AG09319 (cell line): ENCODE measurements at regions not wholly inside any gene's neighbourhood (a gene's known extent, or its start where the extent isn't known, plus 50 kb on each side); places are given as distances from the start of the nearest gene placed in this dataset.
"Not testable (repeated sequence)": the region's sequence is repeated elsewhere in the genome, so short reads cannot be mapped to it uniquely, and the experiment has no call there.

Experiments used
- DNase-seq: peaks from one replicate; pipeline ENCODE4 v3.0.0-alpha.2; 2010; ENCODE audit warnings: low read depth; ENCODE audit errors: extremely low read depth
- CTCF ChIP-seq: IDR thresholded peaks from 2 replicates; pipeline ENCODE4 v1.5.1; 2011; ENCODE audit warnings: low read depth, mild to moderate bottlenecking, inconsistent platforms, low read length, moderate library complexity

DNA sequence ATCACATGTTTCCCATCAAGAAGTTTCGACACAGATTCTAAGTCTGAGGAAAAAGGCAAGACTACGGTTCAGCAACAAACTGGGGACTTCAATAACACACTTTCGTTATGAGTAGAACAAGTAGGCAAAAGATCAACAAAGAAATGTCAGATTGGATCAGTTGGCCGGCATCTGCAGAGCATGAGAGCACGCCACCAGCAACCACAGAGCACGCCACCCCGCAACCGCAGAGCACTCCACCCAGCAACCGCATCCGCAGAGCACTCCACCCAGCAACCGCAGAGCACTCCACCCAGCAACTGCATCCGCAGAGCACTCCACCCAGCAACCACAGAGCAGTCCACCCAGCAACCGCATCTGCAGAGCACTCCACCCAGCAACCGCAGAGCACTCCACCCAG lies 89.7 kb upstream of the FAM20C start:
- DNase-seq = peak; percentile 79
- TF ChIP-seq CTCF = no peak

DNA sequence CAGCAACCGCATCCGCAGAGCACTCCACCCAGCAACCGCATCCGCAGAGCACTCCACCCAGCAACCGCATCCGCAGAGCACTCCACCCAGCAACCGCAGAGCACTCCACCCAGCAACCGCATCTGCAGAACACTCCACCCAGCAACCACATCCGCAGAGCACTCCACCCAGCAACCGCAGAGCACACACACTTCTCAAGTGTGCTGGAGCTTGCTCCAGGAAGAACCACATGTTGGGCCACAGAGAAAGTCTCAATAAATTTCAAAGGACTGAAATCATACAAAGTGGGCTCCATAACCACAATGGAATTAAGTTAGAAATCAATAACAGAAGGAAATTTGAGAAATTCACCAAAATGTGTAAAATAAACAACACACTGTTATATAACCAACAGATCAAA lies 88.4 kb upstream of the FAM20C start:
- DNase-seq = not testable (repeated sequence)

DNA sequence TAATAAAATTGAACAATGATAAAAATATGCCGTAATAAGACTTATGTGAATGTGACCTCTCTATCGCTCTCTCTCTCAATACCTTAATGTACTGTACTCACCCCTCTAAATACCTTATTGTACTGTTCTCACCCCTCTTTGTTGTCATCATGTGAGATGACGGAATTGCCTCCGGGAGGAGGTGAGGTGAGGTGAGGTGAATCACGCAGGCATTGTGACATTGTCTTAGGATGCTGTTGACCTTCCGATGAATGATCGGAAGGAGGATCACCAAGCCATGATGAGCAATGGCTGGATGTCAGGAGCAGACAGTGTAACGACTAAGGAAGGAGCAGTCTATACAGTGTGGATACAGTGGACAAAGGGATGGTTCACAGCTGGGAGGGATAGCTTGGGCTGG lies 87.4 kb upstream of the FAM20C start:
- no peak for TF ChIP-seq CTCF

DNA sequence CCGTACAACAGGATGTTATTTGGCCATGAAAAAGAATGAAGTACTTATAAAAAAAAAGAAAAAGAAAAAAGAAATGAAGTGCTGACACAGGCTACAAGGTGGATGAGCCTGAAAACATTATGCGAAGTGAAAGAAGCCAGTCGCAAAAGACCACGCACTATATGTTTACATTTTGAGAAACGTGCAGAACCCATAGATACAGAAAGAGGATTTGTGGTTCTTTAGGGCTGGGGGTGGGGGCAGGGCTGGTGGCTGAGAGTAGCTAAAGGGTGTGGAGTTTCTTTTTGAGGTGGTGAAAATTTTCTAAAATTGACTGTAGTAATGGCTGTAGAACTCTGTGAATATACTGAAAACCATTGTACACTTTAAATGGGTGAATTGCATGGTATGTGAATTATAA lies 86.0 kb upstream of the FAM20C start:
- TF ChIP-seq CTCF = no peak
- no peak for DNase-seq

More for the DNA sequence above, 87.4 kb upstream of the FAM20C start:
- DNase-seq = no peak

- no peak for DNase-seq
- no peak for TF ChIP-seq CTCF
These were observed 85.1 kb upstream of the FAM20C start for GRCh38 chr7:107233-107632.

GRCh38 chr7:107907-108306 lies 84.5 kb upstream of the FAM20C start:
- TF ChIP-seq CTCF = no peak
- DNase-seq = no peak

DNA sequence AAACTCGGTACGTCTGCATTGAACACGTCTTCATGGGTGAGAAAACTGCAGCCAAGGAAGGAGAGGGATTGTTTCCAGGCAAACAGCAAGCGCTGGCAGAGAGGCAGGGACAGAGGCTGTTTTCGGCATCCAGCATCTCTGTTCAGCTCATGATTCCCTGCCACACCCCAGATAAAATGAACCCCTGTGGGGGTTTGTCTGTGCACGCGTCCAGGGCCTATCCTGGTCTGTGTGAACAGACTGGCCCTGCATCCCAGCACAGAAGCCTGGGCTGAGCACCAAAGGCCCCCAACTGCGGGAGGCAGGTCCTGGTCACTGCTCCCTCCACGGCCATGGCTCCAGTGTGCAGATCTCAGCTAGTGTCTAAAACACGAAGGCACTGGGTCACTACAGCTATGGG lies 83.3 kb upstream of the FAM20C start:
- no peak for DNase-seq
- TF ChIP-seq CTCF = no peak

GRCh38 chr7:109898-110556 lies 82.3 kb upstream of the FAM20C start:
- DNase-seq = no peak
- TF ChIP-seq CTCF = no peak
